SU-DHL-6 (cell line): ENCODE measurements at regions not wholly inside any gene's neighbourhood (a gene's known extent, or its start where the extent isn't known, plus 50 kb on each side); places are given as distances from the start of the nearest gene placed in this dataset.

Experiments
- EZH2phosphoT487 ChIP-seq: fragments of 200-600 bp; sonication (generic), shearing (Covaris generic); conservative IDR thresholded peaks from 2 replicates; pipeline ENCODE4 v1.6.1; 2018; ENCODE audit warnings: mild to moderate bottlenecking, antibody characterized with exemption, low read length, moderate library complexity, mixed read lengths
- TF ChIP-seq, protein P1 (sequence below): fragments of 200-600 bp; sonication (generic); IDR thresholded peaks from one replicate; pipeline ENCODE4 v1.5.1; 2017; ENCODE audit warnings: antibody characterized with exemption, mild to moderate bottlenecking, low read length, moderate library complexity; ENCODE audit not compliant: insufficient read depth, poor library complexity, severe bottlenecking

DNA sequence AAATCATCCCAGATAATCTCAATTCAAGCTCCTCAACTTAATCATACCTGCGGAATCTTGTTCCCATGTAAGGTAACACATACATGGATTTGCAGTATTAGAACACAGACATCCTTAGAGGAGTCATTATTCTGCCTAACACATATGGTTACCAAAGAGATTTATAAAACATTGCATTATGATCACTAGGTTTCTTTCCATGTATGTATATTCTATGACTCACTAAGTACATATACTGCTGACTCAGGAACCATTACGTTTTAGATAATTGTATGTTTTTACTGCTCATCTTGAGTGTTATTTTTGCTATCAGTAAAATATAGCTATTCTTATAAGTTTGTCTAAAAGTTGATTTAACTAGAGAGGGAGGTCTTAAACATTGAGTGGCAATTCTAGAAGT is 182.9 kb downstream of the SLITRK6 start:
- TF ChIP-seq, protein P1, sequence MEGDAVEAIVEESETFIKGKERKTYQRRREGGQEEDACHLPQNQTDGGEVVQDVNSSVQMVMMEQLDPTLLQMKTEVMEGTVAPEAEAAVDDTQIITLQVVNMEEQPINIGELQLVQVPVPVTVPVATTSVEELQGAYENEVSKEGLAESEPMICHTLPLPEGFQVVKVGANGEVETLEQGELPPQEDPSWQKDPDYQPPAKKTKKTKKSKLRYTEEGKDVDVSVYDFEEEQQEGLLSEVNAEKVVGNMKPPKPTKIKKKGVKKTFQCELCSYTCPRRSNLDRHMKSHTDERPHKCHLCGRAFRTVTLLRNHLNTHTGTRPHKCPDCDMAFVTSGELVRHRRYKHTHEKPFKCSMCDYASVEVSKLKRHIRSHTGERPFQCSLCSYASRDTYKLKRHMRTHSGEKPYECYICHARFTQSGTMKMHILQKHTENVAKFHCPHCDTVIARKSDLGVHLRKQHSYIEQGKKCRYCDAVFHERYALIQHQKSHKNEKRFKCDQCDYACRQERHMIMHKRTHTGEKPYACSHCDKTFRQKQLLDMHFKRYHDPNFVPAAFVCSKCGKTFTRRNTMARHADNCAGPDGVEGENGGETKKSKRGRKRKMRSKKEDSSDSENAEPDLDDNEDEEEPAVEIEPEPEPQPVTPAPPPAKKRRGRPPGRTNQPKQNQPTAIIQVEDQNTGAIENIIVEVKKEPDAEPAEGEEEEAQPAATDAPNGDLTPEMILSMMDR = no peak
- no peak for TF ChIP-seq EZH2phosphoT487
